GM12892 (cell line): ENCODE measurements at regions not wholly inside any gene's neighbourhood (a gene's known extent, or its start where the extent isn't known, plus 50 kb on each side); places are given as distances from the start of the nearest gene placed in this dataset.

Source experiments
- POLR2A ChIP-seq: IDR thresholded peaks from 2 replicates; pipeline ENCODE4 v1.6.1; 2011; ENCODE audit warnings: low read depth, low read length, control low read depth
- POLR2AphosphoS5 ChIP-seq: IDR thresholded peaks from 2 replicates; pipeline ENCODE4 v1.6.1; 2011; ENCODE audit warnings: low read depth, low read length, control low read depth

DNA sequence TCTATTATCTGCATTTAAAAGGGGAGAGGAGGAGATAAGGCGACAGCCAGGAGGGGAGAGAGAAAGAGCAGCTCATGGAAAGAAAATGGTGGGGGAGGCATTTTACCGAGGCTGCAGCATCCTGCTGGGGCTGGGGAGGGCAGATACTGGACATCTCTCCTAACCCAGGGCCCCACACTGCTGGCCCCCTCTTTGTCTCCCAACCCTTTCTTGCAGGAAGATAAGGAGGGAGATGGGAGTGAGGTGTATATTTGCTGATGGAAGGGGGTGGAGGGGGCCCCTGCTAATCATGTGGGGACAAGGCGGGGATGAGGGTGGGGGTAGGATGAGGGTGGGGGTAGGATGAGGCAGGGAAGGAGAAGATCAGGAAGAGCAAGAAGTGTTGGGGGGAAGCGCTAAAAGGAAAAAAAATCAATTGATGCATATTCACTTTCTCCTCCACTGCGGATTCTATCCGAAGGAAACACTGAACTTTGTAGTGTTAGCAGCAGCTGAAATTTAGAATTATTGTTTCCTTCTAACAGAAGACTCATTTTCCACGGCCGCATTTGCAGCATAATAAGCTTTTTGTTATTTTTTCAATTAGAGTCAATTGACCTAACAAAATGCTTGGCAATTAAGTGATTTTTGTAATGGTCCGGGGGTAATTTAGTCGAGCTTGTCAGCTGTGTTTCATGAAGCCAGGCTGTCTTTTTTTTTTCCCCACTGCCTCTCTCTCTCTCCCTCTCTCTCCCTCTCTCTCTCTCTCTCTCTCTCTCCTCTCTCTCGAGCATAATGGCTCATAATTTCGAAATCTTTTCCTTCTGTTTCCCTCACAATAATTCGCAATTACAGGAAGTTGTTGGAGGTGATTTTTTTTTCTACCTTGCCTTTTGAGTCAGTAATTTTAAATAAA is 1134.6 kb downstream of the BCL11B start:
- TF ChIP-seq POLR2A, result no peak
- TF ChIP-seq POLR2AphosphoS5, result no peak
